ENCODE measurements at regions not wholly inside any gene's neighbourhood (a gene's known extent, or its start where the extent isn't known, plus 50 kb on each side); places are given as distances from the start of the nearest gene placed in this dataset.

DNA sequence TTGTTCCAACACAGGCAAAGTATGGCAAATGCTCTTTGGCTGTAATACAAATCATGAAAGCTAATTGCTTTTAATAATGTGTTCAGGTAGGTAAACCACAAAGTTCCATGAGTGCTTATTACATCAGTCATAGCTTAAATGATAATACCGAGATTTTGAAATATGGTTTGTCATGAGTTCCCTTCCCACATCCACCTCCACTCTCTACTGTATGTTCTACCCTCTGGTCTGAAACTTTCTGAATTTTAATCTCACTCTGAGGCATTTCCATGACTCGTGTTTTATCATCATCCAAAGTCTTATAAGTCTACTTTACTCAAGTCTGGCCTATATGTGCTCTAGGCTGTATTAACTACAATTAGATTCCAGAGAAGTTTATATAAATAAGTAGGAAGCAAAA lies 354.8 kb downstream of the AKAIN1 start:
- ATAC-seq = no peak
- H3K27me3 ChIP-seq (ENCODE audit: control insufficient read depth, insufficient read depth, low read length) = no peaks in the 10 kb centered on the region
- Mint-ChIP-seq H3K36me3 (peaks cover 8% of the 10 kb centered on the region), H3K4me1 (no peaks in the 10 kb centered on the region), H3K27ac (no peak overlapping the region), H3K27me3 (ENCODE audit: low read depth in 2 of 2) (no peaks in the 10 kb centered on the region), H3K9me3 (peaks cover 8 to 9% of the 10 kb centered on the region in 2 donors), H3K4me3 (no peak overlapping the region)
- DNase-seq = no peak
- intact Hi-C loops (cut with micrococcal nuclease) = no loop called here
- H3K36me3 ChIP-seq (ENCODE audit: control insufficient read depth, insufficient read depth, low read length) = no peaks in the 10 kb centered on the region
- H3K4me1 ChIP-seq (ENCODE audit: control insufficient read depth, insufficient read depth, low read length) = no peaks in the 10 kb centered on the region
- 90% methylated on average over 2 of the region's 2 CpGs for WGBS (ENCODE audit: insufficient coverage)
- H3K4me3 ChIP-seq (ENCODE audit: low read length) = no peak overlapping the region
- no peaks in the 10 kb centered on the region for H3K9me3 ChIP-seq (ENCODE audit: control insufficient read depth, insufficient read depth, low read length)
- H3K27ac ChIP-seq (ENCODE audit: low read length) = no peak overlapping the region
- TF ChIP-seq, protein P1, sequence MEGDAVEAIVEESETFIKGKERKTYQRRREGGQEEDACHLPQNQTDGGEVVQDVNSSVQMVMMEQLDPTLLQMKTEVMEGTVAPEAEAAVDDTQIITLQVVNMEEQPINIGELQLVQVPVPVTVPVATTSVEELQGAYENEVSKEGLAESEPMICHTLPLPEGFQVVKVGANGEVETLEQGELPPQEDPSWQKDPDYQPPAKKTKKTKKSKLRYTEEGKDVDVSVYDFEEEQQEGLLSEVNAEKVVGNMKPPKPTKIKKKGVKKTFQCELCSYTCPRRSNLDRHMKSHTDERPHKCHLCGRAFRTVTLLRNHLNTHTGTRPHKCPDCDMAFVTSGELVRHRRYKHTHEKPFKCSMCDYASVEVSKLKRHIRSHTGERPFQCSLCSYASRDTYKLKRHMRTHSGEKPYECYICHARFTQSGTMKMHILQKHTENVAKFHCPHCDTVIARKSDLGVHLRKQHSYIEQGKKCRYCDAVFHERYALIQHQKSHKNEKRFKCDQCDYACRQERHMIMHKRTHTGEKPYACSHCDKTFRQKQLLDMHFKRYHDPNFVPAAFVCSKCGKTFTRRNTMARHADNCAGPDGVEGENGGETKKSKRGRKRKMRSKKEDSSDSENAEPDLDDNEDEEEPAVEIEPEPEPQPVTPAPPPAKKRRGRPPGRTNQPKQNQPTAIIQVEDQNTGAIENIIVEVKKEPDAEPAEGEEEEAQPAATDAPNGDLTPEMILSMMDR (IDR thresholded peaks at IDR 0.05) = no peak

- Histone ChIP-seq H3K27ac (ENCODE audit: low read length) (no peak overlapping the region), H3K4me3 (ENCODE audit: low read length) (no peak overlapping the region), H3K9me3 (ENCODE audit: control insufficient read depth, insufficient read depth, low read length) (no peaks in the 10 kb centered on the region), H3K36me3 (ENCODE audit: control insufficient read depth, insufficient read depth, low read length) (no peaks in the 10 kb centered on the region), H3K4me1 (ENCODE audit: control insufficient read depth, insufficient read depth, low read length) (no peaks in the 10 kb centered on the region), H3K27me3 (ENCODE audit: control insufficient read depth, insufficient read depth, low read length) (no peaks in the 10 kb centered on the region)
- DNase-seq = no peak
- H3K36me3 Mint-ChIP-seq = no peaks in the 10 kb centered on the region
- ATAC-seq = no peak
- H3K27ac Mint-ChIP-seq = no peak overlapping the region
- intact Hi-C loops (cut with micrococcal nuclease) = no loop called here
- H3K4me1 Mint-ChIP-seq = no peaks in the 10 kb centered on the region
- no peaks in the 10 kb centered on the region for H3K27me3 Mint-ChIP-seq (ENCODE audit: low read depth in 2 of 2)
- TF ChIP-seq, protein P1 (IDR thresholded peaks at IDR 0.05) = no peak
- H3K4me3 Mint-ChIP-seq = no peak overlapping the region
- peaks cover 4 to 7% of the 10 kb centered on the region in 2 donors for H3K9me3 Mint-ChIP-seq
Measured at GRCh38 chr18:4839639-4840038, 357.4 kb downstream of the AKAIN1 start.

DNA sequence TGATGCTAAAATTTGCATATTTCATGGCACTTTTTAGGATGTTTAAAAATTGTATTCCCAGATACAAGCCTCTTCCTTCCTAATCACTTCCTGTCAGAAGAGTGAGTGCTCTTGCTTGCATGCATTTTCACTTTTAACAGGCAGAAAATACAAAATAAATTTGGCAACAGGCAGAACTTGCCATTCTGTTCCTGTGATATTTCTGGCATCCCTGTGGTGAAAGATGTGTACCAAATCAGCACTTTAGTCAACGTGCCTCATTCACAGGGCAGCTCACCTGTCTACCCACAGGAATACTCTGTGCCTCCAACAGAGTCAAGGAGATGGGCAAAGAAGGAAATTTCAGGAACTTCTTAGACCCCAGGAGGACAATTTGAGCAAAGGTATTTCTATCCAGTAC lies 360.9 kb downstream of the AKAIN1 start:
- H3K27me3 ChIP-seq (ENCODE audit: control insufficient read depth, insufficient read depth, low read length) = no peaks in the 10 kb centered on the region
- H3K36me3 Mint-ChIP-seq = no peaks in the 10 kb centered on the region
- intact Hi-C loops (cut with micrococcal nuclease) = no loop called here
- WGBS (ENCODE audit: insufficient coverage) = 71% methylated on average over 1 of the region's 1 CpG
- no peaks in the 10 kb centered on the region for H3K36me3 ChIP-seq (ENCODE audit: control insufficient read depth, insufficient read depth, low read length)
- no peak overlapping the region for H3K4me3 ChIP-seq (ENCODE audit: low read length)
- H3K4me3 Mint-ChIP-seq = no peak overlapping the region
- H3K27ac ChIP-seq (ENCODE audit: low read length) = no peak overlapping the region
- TF ChIP-seq, protein P1 (IDR thresholded peaks at IDR 0.05) = no peak
- no peaks in the 10 kb centered on the region for H3K4me1 Mint-ChIP-seq
- ATAC-seq (no peak), DNase-seq (no peak)
- H3K4me1 ChIP-seq (ENCODE audit: control insufficient read depth, insufficient read depth, low read length) = no peaks in the 10 kb centered on the region
- H3K9me3 ChIP-seq (ENCODE audit: control insufficient read depth, insufficient read depth, low read length) = no peaks in the 10 kb centered on the region
- H3K27me3 Mint-ChIP-seq (ENCODE audit: low read depth in 2 of 2) = no peaks in the 10 kb centered on the region
- no peaks in the 10 kb centered on the region for H3K9me3 Mint-ChIP-seq
- no peak overlapping the region for H3K27ac Mint-ChIP-seq

- DNase-seq = no peak
- Histone ChIP-seq H3K27me3 (ENCODE audit: control insufficient read depth, insufficient read depth, low read length) (no peaks in the 10 kb centered on the region), H3K4me3 (ENCODE audit: low read length) (no peak overlapping the region), H3K9me3 (ENCODE audit: control insufficient read depth, insufficient read depth, low read length) (no peaks in the 10 kb centered on the region), H3K27ac (ENCODE audit: low read length) (no peak overlapping the region), H3K36me3 (ENCODE audit: control insufficient read depth, insufficient read depth, low read length) (no peaks in the 10 kb centered on the region), H3K4me1 (ENCODE audit: control insufficient read depth, insufficient read depth, low read length) (no peaks in the 10 kb centered on the region)
- Mint-ChIP-seq H3K36me3 (no peaks in the 10 kb centered on the region), H3K27ac (no peak overlapping the region), H3K9me3 (peaks cover 4 to 5% of the 10 kb centered on the region in 2 donors), H3K4me3 (no peak overlapping the region), H3K4me1 (no peaks in the 10 kb centered on the region), H3K27me3 (ENCODE audit: low read depth in 2 of 2) (no peaks in the 10 kb centered on the region)
- no peak for ATAC-seq
- TF ChIP-seq, protein P1 (IDR thresholded peaks at IDR 0.05) = no peak
- WGBS (ENCODE audit: insufficient coverage) = 68% methylated on average over 2 of the region's 5 CpGs
- intact Hi-C loops (cut with micrococcal nuclease) = no loop called here
Measured at GRCh38 chr18:4831791-4832375, 365.2 kb downstream of the AKAIN1 start.

All from natural killer cell (primary cell).